GM18502 (cell line): ENCODE measurements at regions not wholly inside any gene's neighbourhood (a gene's known extent, or its start where the extent isn't known, plus 50 kb on each side); places are given as distances from the start of the nearest gene placed in this dataset.

Experiments
- ATAC-seq: cut with Tn5 transposase; IDR thresholded peaks from one replicate; pipeline ENCODE4 v1.9.1; 2021; ENCODE audit warnings: mild to moderate bottlenecking; ENCODE audit not compliant: unreplicated experiment, poor library complexity

DNA sequence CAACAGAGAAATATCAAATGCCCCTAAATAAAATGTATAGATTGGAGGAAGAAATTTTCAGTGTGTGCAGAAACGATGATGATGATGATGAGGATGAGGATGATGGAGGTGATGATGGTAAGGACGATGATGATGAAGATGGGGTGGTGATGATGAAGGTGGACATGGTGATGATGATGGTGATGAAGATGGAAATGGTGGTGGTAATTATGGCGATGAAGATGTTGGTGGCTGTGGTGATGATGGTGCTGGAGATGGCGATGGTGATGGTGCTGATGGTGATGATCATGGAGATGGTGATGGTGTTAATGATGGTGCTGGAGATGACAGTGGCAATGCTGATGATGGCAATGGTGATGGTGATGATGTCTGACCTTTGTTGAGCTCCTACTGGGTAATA, 141.2 kb downstream of the DHX35 start:
- ATAC-seq: no peak

DNA sequence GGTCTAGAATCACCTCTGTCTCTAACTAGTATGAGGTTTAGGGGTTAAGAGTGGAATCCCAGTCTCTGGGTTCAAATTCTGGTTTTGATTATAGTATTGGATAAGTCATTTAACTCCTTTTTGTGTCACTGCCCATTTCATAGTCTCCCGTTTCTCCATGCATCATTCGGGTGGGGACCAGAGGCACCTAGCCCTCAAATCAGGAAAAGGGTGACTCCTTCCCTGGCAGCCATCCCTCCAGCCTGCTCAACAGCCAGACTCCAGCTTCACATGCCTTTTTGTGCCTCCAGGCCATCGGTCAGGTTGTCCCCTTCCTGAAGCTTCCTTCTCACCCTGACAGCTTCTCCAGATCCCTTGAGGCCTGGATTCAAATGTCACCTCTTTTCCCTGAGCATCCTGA, 139.8 kb downstream of the DHX35 start:
- no peak for ATAC-seq

DNA sequence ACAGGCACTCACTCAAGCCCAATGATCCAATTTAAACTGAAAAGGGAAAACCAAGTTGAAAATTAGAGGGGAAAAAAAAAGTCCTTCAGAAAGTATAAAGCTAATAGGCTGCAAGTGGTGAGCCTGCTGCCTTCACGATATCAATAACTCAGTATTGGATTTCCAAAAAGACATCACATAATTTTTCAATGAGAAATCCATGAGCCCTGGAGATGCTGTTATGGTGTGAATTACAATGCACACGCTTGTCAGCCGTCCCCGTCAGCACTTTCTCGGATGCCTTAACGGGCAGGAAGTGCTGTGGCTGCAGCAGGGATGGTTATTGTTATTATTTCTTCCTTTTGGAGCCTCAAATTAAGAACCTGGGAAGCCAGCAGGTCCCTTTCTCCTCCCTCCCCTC, 138.5 kb downstream of the DHX35 start:
- ATAC-seq: no peak

DNA sequence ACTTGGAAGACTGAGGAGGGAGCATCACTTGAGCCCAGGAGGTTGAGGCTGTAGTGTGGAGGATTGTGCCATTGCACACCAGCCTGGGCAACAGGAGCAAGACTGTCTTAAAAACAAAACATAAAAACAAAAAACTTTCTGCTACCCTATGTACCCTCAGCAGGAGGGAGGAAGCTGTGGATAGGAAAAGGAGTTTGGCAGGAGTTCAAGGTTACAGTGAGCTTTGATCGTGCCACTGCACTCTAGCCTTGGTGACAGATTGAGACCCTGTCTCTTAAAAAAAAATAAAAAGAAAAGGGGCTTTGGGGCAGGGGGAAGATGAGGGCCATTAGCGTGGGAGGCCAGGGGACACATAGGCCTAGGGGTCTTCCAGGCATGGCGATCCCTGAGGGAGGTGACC, 135.7 kb downstream of the DHX35 start:
- ATAC-seq: no peak

DNA sequence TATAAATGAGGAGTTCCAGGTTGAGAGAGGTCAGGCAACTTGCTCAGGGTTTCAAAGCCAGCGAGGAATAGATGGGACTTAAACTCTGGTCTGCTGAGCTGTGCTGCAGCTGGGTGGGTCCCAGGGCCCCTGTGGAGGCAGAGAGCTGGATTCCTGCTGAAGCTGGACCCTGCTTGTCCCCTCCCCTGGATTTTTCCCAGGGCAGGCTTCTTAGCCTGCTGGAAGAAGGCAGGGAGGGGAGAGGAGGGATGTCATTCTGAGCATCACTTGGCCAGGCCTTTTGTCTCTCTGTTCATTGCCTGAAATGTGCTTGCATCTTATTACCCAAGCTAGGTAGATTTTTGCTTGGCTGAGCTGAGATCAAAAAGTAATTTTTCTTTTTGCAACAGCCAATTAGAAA, 133.7 kb downstream of the DHX35 start:
- no peak for ATAC-seq

DNA sequence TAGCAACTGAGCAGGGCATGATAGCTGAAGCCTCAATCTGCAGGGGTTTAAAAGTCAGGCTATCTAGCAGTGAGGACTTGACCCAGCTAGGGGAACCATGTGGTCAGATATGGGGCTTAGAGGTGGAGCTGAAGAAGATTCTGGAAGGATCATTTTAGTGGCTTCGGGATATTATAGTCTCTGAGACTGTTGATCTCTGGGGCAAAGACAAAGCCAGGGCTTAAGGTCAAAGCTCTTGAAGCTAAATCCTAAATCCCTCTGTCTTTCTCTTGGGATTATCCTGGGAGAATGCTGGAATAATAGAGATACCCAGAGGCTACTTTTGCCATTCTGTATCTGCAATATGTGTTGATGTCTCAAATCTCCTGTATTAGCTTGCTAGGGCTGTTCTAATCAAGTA, 132.2 kb downstream of the DHX35 start:
- no peak for ATAC-seq

DNA sequence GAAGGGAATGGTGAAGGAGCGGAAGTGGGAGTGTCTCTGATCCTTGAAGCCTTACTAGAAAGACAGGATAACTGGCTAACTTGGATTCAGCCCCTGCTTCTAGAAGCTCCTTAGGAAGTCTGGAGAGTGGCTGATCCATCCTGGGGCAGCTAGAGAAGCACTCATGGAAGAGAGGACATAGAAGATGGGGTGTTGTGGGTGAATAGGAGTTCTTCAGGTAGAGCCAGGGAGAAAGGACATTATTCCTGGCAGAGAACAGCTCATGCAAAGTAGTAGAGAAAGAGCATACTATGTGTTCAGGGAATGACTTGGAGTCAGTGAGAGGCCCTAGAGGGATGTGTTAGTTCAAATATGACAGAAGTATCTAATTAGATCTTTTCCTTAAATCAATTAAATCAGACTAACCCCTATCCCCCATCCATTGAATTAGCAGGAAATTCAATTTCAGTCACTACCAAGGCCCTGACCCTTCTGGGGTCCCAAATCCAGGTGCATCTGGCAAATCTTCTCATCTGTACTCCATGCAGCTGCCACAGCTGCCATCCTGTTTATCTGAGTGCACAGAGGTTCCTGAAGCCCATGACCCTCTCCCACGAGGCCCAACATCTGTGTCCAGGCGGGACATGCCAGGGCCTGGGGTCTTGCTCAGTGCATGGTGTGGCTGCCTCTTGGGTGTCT, 130.7 kb downstream of the DHX35 start:
- no peak for ATAC-seq

DNA sequence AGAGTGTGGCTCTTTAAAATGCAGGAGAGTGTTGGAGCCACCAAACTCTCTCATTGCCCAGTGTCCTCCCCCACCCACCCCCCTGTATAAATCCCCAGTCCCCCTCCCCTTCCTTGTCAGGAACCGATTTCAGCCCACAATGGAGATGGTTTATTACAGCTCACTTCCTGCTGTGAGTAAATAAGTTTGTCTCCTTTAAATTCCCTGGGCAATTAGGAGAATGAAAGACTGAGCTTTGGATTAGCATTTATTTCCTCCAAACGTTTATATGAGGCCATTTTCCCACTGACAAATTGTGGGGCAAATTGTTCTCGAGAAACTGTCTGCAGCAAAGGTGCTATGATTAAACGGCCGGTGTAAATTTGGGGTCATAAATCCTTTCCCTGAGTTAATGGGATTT, 128.8 kb downstream of the DHX35 start:
- no peak for ATAC-seq

DNA sequence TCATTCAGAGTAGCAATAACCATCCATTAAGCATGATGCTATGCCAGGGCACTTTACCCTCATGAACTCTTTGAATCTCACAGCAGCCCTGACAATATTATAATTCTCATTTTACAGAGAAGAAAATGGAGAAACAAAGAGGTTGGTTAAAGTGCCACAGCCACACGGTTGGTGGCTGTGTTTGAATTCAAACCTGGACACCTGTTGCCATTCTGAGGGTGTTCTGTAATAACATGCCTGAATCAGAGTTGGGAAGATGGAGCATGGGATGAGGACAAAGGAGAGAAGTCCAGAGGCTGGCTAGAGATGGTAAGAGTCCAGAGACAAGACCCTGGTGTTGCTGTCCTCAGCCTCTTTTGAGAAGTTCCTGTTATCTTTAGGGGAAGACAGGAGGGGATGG, 127.7 kb downstream of the DHX35 start:
- no peak for ATAC-seq
